ENCODE measurements at regions not wholly inside any gene's neighbourhood (a gene's known extent, or its start where the extent isn't known, plus 50 kb on each side); places are given as distances from the start of the nearest gene placed in this dataset.

DNA sequence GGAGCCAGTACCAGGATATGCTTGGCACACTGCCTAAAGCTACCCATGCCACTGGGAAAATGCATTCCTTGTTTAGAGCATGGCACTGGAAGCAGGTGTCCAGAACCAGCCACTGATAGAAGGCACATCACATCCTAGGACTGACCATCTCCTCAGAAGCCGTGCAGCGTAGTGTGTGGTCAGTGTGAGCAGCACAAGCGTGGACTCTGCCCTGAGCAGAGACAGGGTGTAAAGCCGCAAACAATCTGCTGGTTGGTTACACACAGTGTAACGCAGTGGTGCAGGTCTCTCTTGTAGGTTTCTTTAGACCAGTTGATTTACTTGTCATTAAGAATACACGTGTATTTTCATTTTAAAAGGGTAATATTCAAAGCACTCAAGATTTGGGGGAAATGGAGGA is 377.8 kb upstream of the HS6ST1 start:
- 39% methylated on average over 6 of the region's 6 CpGs for WGBS (ENCODE audit: low lambda C conversion rate)
- Histone ChIP-seq H2AFZ (ENCODE audit: low read depth) (no peak overlapping the region), H3K4me2 (no peak overlapping the region), H3K4me1 (ENCODE audit: control insufficient read depth in 1 of 2, insufficient read depth in 2 of 2, low read depth in 1 of 2, low read length in 1 of 2) (no peaks in the 10 kb centered on the region), H3F3A (replicated peaks; ENCODE audit: insufficient read depth) (no peaks in the 10 kb centered on the region), H3K27me3 (ENCODE audit: insufficient read depth) (no peaks in the 10 kb centered on the region), H3K9ac (no peak overlapping the region), H4K20me1 (ENCODE audit: insufficient read depth) (no peaks in the 10 kb centered on the region), H3K79me2 (ENCODE audit: insufficient read depth) (no peaks in the 10 kb centered on the region), H3K9me3 (no peaks in the 10 kb centered on the region), H3K9me2 (no peaks in the 10 kb centered on the region), H3K36me3 (replicated peaks in 1 of 2; ENCODE audit: control insufficient read depth in 1 of 2, insufficient read depth in 2 of 2, low read length in 1 of 2) (no peaks in the 10 kb centered on the region), H3K27ac (ENCODE audit: low read depth in 2 of 2, low read length in 1 of 2) (no peak overlapping the region), H3K4me3 (ENCODE audit: low read depth in 2 of 2, low read length in 1 of 2) (no peak overlapping the region)
- TF ChIP-seq FOXJ3 (CRISPR knock-in tag; IDR thresholded peaks at IDR 0.05) = no peak
- no peak for TF ChIP-seq TAF1 (IDR thresholded peaks at IDR 0.05; ENCODE audit: borderline replicate concordance, low read depth, low read length)
- TF ChIP-seq EZH2phosphoT487 (IDR thresholded peaks at IDR 0.05; ENCODE audit: borderline replicate concordance, low read depth) = no peak
- no peak for TF ChIP-seq EP300 (IDR thresholded peaks at IDR 0.05; ENCODE audit: borderline replicate concordance in 1 of 2, low read depth in 1 of 2, low read length in 1 of 2)
- no peak for TF ChIP-seq FOXM1 (IDR thresholded peaks at IDR 0.05; ENCODE audit: low read depth)
- no peak for TF ChIP-seq JUND (IDR thresholded peaks at IDR 0.05)
- ChIA-PET CTCF (interaction anchor here (1.2 kb wide), 1 partner anchor 26 kb away, joined by 3 read pairs; no protein-coding TSS in a partner anchor), POLR2A (no interaction called here)
- no peak for DNase-seq

DNA sequence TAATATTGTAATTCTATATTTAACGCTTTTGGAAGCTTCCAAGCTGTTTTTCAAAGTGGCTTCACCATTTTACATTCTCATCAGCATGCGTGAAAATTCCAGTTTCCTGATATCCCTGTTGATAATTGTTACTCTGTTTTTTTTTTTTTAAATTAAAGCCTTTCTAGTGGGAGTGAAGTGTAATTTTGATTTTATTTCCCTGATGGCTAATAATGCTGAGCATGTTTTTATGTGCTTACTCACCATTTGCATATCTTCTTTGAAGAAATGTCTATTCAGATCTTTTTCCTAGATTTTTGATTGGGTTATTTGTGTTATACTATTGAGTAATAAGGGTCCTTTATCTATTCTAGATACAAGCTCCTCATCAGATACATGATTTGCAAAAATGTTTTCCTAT is 382.8 kb upstream of the HS6ST1 start:
- H3K4me2 ChIP-seq = no peak overlapping the region
- CTCF ChIA-PET = interaction anchor here (0.9 to 1.2 kb wide), 3 partner anchors 14 to 32 kb away, joined by 3 read pairs; no protein-coding TSS in a partner anchor

More for the DNA sequence above, 382.8 kb upstream of the HS6ST1 start:
- POLR2A ChIA-PET = no interaction called here
- H3K36me3 ChIP-seq (replicated peaks in 1 of 2; ENCODE audit: control insufficient read depth in 1 of 2, insufficient read depth in 2 of 2, low read length in 1 of 2) = no peaks in the 10 kb centered on the region
- no peak overlapping the region for H3K4me3 ChIP-seq (ENCODE audit: low read depth in 2 of 2, low read length in 1 of 2)
- no peaks in the 10 kb centered on the region for H3K9me2 ChIP-seq
- no peaks in the 10 kb centered on the region for H4K20me1 ChIP-seq (ENCODE audit: insufficient read depth)
- no peak for DNase-seq
- H3K79me2 ChIP-seq (ENCODE audit: insufficient read depth) = no peaks in the 10 kb centered on the region
- no peaks in the 10 kb centered on the region for H3K27me3 ChIP-seq (ENCODE audit: insufficient read depth)
- no peak for TF ChIP-seq JUND (IDR thresholded peaks at IDR 0.05)
- TF ChIP-seq, protein P1, sequence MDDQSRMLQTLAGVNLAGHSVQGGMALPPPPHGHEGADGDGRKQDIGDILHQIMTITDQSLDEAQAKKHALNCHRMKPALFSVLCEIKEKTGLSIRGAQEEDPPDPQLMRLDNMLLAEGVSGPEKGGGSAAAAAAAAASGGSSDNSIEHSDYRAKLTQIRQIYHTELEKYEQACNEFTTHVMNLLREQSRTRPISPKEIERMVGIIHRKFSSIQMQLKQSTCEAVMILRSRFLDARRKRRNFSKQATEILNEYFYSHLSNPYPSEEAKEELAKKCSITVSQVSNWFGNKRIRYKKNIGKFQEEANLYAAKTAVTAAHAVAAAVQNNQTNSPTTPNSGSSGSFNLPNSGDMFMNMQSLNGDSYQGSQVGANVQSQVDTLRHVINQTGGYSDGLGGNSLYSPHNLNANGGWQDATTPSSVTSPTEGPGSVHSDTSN (IDR thresholded peaks at IDR 0.05) = no peak
- no peak for TF ChIP-seq RAD21 (IDR thresholded peaks at IDR 0.05; ENCODE audit: low read length)
- no peak for TF ChIP-seq RFX5 (IDR thresholded peaks at IDR 0.05; ENCODE audit: low read length)
- no peak for TF ChIP-seq MEF2A (IDR thresholded peaks at IDR 0.05; ENCODE audit: borderline replicate concordance, low read depth)
- TF ChIP-seq GABPA (IDR thresholded peaks at IDR 0.05; ENCODE audit: low read depth) = no peak
- TF ChIP-seq, protein P2, sequence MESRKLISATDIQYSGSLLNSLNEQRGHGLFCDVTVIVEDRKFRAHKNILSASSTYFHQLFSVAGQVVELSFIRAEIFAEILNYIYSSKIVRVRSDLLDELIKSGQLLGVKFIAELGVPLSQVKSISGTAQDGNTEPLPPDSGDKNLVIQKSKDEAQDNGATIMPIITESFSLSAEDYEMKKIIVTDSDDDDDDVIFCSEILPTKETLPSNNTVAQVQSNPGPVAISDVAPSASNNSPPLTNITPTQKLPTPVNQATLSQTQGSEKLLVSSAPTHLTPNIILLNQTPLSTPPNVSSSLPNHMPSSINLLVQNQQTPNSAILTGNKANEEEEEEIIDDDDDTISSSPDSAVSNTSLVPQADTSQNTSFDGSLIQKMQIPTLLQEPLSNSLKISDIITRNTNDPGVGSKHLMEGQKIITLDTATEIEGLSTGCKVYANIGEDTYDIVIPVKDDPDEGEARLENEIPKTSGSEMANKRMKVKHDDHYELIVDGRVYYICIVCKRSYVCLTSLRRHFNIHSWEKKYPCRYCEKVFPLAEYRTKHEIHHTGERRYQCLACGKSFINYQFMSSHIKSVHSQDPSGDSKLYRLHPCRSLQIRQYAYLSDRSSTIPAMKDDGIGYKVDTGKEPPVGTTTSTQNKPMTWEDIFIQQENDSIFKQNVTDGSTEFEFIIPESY (IDR thresholded peaks at IDR 0.05; ENCODE audit: borderline replicate concordance, low read depth) = no peak
- no peak for TF ChIP-seq TEAD4 (IDR thresholded peaks at IDR 0.05; ENCODE audit: borderline replicate concordance, insufficient read depth)
- WGBS (ENCODE audit: low lambda C conversion rate) = 31% methylated on average over 2 of the region's 2 CpGs
- no peak overlapping the region for H3K27ac ChIP-seq (ENCODE audit: low read depth in 2 of 2, low read length in 1 of 2)
- no peaks in the 10 kb centered on the region for H3K9me3 ChIP-seq
- H3F3A ChIP-seq (replicated peaks; ENCODE audit: insufficient read depth) = no peaks in the 10 kb centered on the region
- no peak overlapping the region for H2AFZ ChIP-seq (ENCODE audit: low read depth)
- no peak overlapping the region for H3K9ac ChIP-seq
- no peaks in the 10 kb centered on the region for H3K4me1 ChIP-seq (ENCODE audit: control insufficient read depth in 1 of 2, insufficient read depth in 2 of 2, low read depth in 1 of 2, low read length in 1 of 2)

Data from SK-N-SH (cell line).